ENCODE measurements at regions not wholly inside any gene's neighbourhood (a gene's known extent, or its start where the extent isn't known, plus 50 kb on each side); places are given as distances from the start of the nearest gene placed in this dataset.

GRCh38 chr18:52208646-52209045, 131.4 kb upstream of the DCC start:
- no peaks in the 10 kb centered on the region for H4K20me1 ChIP-seq (ENCODE audit: insufficient read depth, low read length)
- no peaks in the 10 kb centered on the region for H3F3A ChIP-seq (ENCODE audit: insufficient read depth, low read length)
- no peak overlapping the region for H3K27ac ChIP-seq (ENCODE audit: low read length)
- no peaks in the 10 kb centered on the region for H3K4me1 ChIP-seq (ENCODE audit: low read length)
- no peaks in the 10 kb centered on the region for H3K79me2 ChIP-seq (ENCODE audit: low read length)
- TF ChIP-seq CTCF (IDR thresholded peaks at IDR 0.05; ENCODE audit: low read length) (no peak), EZH2phosphoT487 (IDR thresholded peaks at IDR 0.05; ENCODE audit: low read length) (no peak)
- H3K9me2 ChIP-seq (replicated peaks; ENCODE audit: insufficient read depth, low read length) = no peaks in the 10 kb centered on the region
- H2AFZ ChIP-seq (ENCODE audit: low read length) = no peak overlapping the region
- no peak overlapping the region for H3K4me2 ChIP-seq (ENCODE audit: low read depth, low read length)
- no peak overlapping the region for H3K9ac ChIP-seq (ENCODE audit: low read length)
- H3K4me3 ChIP-seq (ENCODE audit: low read length) = no peak overlapping the region
- no peaks in the 10 kb centered on the region for H3K9me3 ChIP-seq (replicated peaks; ENCODE audit: insufficient read depth, low read length)
- no peak for DNase-seq
- H3K36me3 ChIP-seq (replicated peaks; ENCODE audit: insufficient read depth, low read length) = no peaks in the 10 kb centered on the region
- no peaks in the 10 kb centered on the region for H3K27me3 ChIP-seq (replicated peaks; ENCODE audit: insufficient read depth, low read length)

- H4K20me1 ChIP-seq (ENCODE audit: insufficient read depth, low read length) = no peaks in the 10 kb centered on the region
- no peaks in the 10 kb centered on the region for H3F3A ChIP-seq (ENCODE audit: insufficient read depth, low read length)
- no peaks in the 10 kb centered on the region for H3K27me3 ChIP-seq (replicated peaks; ENCODE audit: insufficient read depth, low read length)
- H3K4me2 ChIP-seq (ENCODE audit: low read depth, low read length) = no peak overlapping the region
- H3K9me3 ChIP-seq (replicated peaks; ENCODE audit: insufficient read depth, low read length) = no peaks in the 10 kb centered on the region
- no peak overlapping the region for H2AFZ ChIP-seq (ENCODE audit: low read length)
- H3K4me3 ChIP-seq (ENCODE audit: low read length) = no peak overlapping the region
- no peak for DNase-seq
- H3K79me2 ChIP-seq (ENCODE audit: low read length) = no peaks in the 10 kb centered on the region
- H3K9me2 ChIP-seq (replicated peaks; ENCODE audit: insufficient read depth, low read length) = no peaks in the 10 kb centered on the region
- H3K27ac ChIP-seq (ENCODE audit: low read length) = no peak overlapping the region
- no peak overlapping the region for H3K9ac ChIP-seq (ENCODE audit: low read length)
- no peaks in the 10 kb centered on the region for H3K36me3 ChIP-seq (replicated peaks; ENCODE audit: insufficient read depth, low read length)
- peaks cover 21% of the 10 kb centered on the region for H3K4me1 ChIP-seq (ENCODE audit: low read length)
- no peak for TF ChIP-seq EZH2phosphoT487 (IDR thresholded peaks at IDR 0.05; ENCODE audit: low read length)
- no peak for TF ChIP-seq CTCF (IDR thresholded peaks at IDR 0.05; ENCODE audit: low read length)
- TF ChIP-seq EZH2 (optimal IDR thresholded peaks at IDR 0.05; ENCODE audit: low read depth, low read length) = no peak
These were observed 123.9 kb upstream of the DCC start for GRCh38 chr18:52216109-52216508.

- no peak overlapping the region for H3K27ac ChIP-seq (ENCODE audit: low read length)
- DNase-seq = no peak
- H3K36me3 ChIP-seq (replicated peaks; ENCODE audit: insufficient read depth, low read length) = no peaks in the 10 kb centered on the region
These were observed 123.3 kb upstream of the DCC start for GRCh38 chr18:52216666-52217065.

More at GRCh38 chr18:52216666-52217065, 123.3 kb upstream of the DCC start:
- H3K27me3 ChIP-seq (replicated peaks; ENCODE audit: insufficient read depth, low read length) = no peaks in the 10 kb centered on the region
- H2AFZ ChIP-seq (ENCODE audit: low read length) = no peak overlapping the region
- no peak overlapping the region for H3K4me3 ChIP-seq (ENCODE audit: low read length)
- no peak overlapping the region for H3K9ac ChIP-seq (ENCODE audit: low read length)
- peaks cover 26% of the 10 kb centered on the region for H3K4me1 ChIP-seq (ENCODE audit: low read length)
- no peaks in the 10 kb centered on the region for H3K79me2 ChIP-seq (ENCODE audit: low read length)
- H3K9me3 ChIP-seq (replicated peaks; ENCODE audit: insufficient read depth, low read length) = no peaks in the 10 kb centered on the region
- H3K4me2 ChIP-seq (ENCODE audit: low read depth, low read length) = no peak overlapping the region
- no peaks in the 10 kb centered on the region for H3F3A ChIP-seq (ENCODE audit: insufficient read depth, low read length)
- H4K20me1 ChIP-seq (ENCODE audit: insufficient read depth, low read length) = no peaks in the 10 kb centered on the region
- TF ChIP-seq CTCF (IDR thresholded peaks at IDR 0.05; ENCODE audit: low read length) (no peak), EZH2 (optimal IDR thresholded peaks at IDR 0.05; ENCODE audit: low read depth, low read length) (no peak), EZH2phosphoT487 (IDR thresholded peaks at IDR 0.05; ENCODE audit: low read length) (no peak)
- no peaks in the 10 kb centered on the region for H3K9me2 ChIP-seq (replicated peaks; ENCODE audit: insufficient read depth, low read length)
